GM18951 (cell line): ENCODE measurements at regions not wholly inside any gene's neighbourhood (a gene's known extent, or its start where the extent isn't known, plus 50 kb on each side); places are given as distances from the start of the nearest gene placed in this dataset.

Source experiments
- POLR2A ChIP-seq: IDR thresholded peaks from 4 replicates; pipeline ENCODE4 v1.6.1; 2011; ENCODE audit warnings: mild to moderate bottlenecking; ENCODE audit not compliant: insufficient read length, insufficient read depth; ENCODE audit errors: extremely low read depth
- in situ Hi-C: fragments of 300-500 bp; cut with MboI; formaldehyde crosslinking; loops from one replicate; pipeline ENCODE4 v1.12.0; 2022; ENCODE audit warnings: low sequenced_read_pairs, mixed read lengths, inconsistent platforms; ENCODE audit not compliant: unreplicated experiment

- in situ Hi-C loops, result no loop called here
- no peak for TF ChIP-seq POLR2A
Measured at GRCh38 chr4:36979533-36979932, 265.0 kb upstream of the NWD2 start.

- in situ Hi-C loops, result no loop called here
- TF ChIP-seq POLR2A, result no peak
Measured at GRCh38 chr4:36990128-36990872, 254.2 kb upstream of the NWD2 start.

- in situ Hi-C loops, result no loop called here
- TF ChIP-seq POLR2A, result no peak
Measured at GRCh38 chr4:36997727-36998126, 246.8 kb upstream of the NWD2 start.

- in situ Hi-C loops, result no loop called here
- TF ChIP-seq POLR2A, result no peak
Measured at GRCh38 chr4:37000281-37000680, 244.3 kb upstream of the NWD2 start.

- in situ Hi-C loops, result no loop called here
- TF ChIP-seq POLR2A, result no peak
Measured at GRCh38 chr4:37001688-37002436, 242.7 kb upstream of the NWD2 start.

- in situ Hi-C loops, result no loop called here
- TF ChIP-seq POLR2A, result no peak
Measured at GRCh38 chr4:37002625-37003024, 241.9 kb upstream of the NWD2 start.

GRCh38 chr4:37008199-37008598 lies 236.3 kb upstream of the NWD2 start:
- TF ChIP-seq POLR2A, result no peak
- in situ Hi-C loops, result no loop called here

- in situ Hi-C loops, result no loop called here
- TF ChIP-seq POLR2A, result no peak
Measured at GRCh38 chr4:37014584-37014983, 230.0 kb upstream of the NWD2 start.

- no peak for TF ChIP-seq POLR2A
- in situ Hi-C loops, result no loop called here
Measured at GRCh38 chr4:37015391-37015790, 229.2 kb upstream of the NWD2 start.

GRCh38 chr4:37023504-37023903 lies 221.0 kb upstream of the NWD2 start:
- TF ChIP-seq POLR2A, result no peak
- in situ Hi-C loops, result no loop called here

- TF ChIP-seq POLR2A, result no peak
- in situ Hi-C loops, result no loop called here
Measured at GRCh38 chr4:37023996-37024395, 220.5 kb upstream of the NWD2 start.

- in situ Hi-C loops, result no loop called here
- no peak for TF ChIP-seq POLR2A
Measured at GRCh38 chr4:37040816-37041215, 203.7 kb upstream of the NWD2 start.

GRCh38 chr4:37043342-37043741 lies 201.2 kb upstream of the NWD2 start:
- no peak for TF ChIP-seq POLR2A
- in situ Hi-C loops, result no loop called here

GRCh38 chr4:37051111-37051510 lies 193.4 kb upstream of the NWD2 start:
- no peak for TF ChIP-seq POLR2A
- in situ Hi-C loops, result no loop called here

- in situ Hi-C loops, result no loop called here
- TF ChIP-seq POLR2A, result no peak
Measured at GRCh38 chr4:37051866-37052265, 192.7 kb upstream of the NWD2 start.
